Gastroesophageal sphincter (tissue), 3 donors: ENCODE measurements at regions not wholly inside any gene's neighbourhood (a gene's known extent, or its start where the extent isn't known, plus 50 kb on each side); places are given as distances from the start of the nearest gene placed in this dataset.

Experiments used
- EP300 ChIP-seq: sonication (generic); formaldehyde crosslinking; IDR thresholded peaks from one replicate; pipeline ENCODE4 v1.6.1; 2017; ENCODE audit warnings: antibody characterized with exemption, mild to moderate bottlenecking
- POLR2A ChIP-seq, 2 donors: fragments of 450-650 bp; IDR thresholded peaks; one replicate each; pipeline ENCODE4 v1.6.1; 2017; ENCODE audit warnings: antibody characterized with exemption in 2 of 2, mild to moderate bottlenecking in 2 of 2, moderate library complexity in 1 of 2
- POLR2AphosphoS5 ChIP-seq: sonication (generic); formaldehyde crosslinking; IDR thresholded peaks from one replicate; pipeline ENCODE4 v1.6.1; 2017; ENCODE audit warnings: antibody characterized with exemption
- TF ChIP-seq, protein P1 (sequence below), 4 experiments: fragments of 200-600 bp in 2 of 4; fragments of 450-650 bp in 2 of 4; sonication (generic) in 1 of 4; IDR thresholded peaks; one replicate each; pipeline ENCODE4 v1.5.1; 2017 to 2019; ENCODE audit warnings: antibody characterized with exemption in 4 of 4, mild to moderate bottlenecking in 2 of 4, moderate library complexity in 2 of 4

DNA sequence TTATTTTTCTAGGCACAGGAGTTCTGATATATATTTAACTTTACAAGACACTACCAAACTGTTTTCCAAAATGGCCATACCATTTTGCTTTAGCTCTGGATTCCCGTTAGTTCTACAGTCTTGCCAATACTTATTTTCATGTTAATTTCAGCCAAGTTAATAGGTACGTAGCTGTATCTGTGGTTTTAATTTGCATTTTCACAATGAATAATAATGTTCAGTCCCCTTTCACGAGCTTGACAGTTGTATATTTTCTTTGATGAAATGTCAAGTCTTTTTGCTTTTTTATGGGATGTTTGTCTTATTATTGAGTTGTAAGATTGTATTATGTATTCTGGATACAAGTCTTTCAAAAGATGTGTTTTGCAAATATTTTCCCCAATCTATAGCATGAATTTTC lies 50.6 kb upstream of the GALNT5 start:
- TF ChIP-seq, protein P1, sequence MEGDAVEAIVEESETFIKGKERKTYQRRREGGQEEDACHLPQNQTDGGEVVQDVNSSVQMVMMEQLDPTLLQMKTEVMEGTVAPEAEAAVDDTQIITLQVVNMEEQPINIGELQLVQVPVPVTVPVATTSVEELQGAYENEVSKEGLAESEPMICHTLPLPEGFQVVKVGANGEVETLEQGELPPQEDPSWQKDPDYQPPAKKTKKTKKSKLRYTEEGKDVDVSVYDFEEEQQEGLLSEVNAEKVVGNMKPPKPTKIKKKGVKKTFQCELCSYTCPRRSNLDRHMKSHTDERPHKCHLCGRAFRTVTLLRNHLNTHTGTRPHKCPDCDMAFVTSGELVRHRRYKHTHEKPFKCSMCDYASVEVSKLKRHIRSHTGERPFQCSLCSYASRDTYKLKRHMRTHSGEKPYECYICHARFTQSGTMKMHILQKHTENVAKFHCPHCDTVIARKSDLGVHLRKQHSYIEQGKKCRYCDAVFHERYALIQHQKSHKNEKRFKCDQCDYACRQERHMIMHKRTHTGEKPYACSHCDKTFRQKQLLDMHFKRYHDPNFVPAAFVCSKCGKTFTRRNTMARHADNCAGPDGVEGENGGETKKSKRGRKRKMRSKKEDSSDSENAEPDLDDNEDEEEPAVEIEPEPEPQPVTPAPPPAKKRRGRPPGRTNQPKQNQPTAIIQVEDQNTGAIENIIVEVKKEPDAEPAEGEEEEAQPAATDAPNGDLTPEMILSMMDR (IDR thresholded peaks at IDR 0.05), result no peak
- TF ChIP-seq POLR2AphosphoS5 (no peak), POLR2A (IDR thresholded peaks at IDR 0.05) (no peak), EP300 (no peak)
